Naive thymus-derived CD4-positive, alpha-beta T cell (primary cell): ENCODE measurements at regions not wholly inside any gene's neighbourhood (a gene's known extent, or its start where the extent isn't known, plus 50 kb on each side); places are given as distances from the start of the nearest gene placed in this dataset.

Source experiments
- ATAC-seq: fragments of 150-1000 bp; cut with Tn5 transposase; 2 replicates; pipeline ENCODE4 v1.10.0; 2021; ENCODE audit warnings: mild to moderate bottlenecking, moderate library complexity
- CTCF ChIA-PET: fragments of 350-600 bp; sonication (Branson Sonifier 250); formaldehyde crosslinking; loops from one replicate; lab custom pipeline; 2021; ENCODE audit warnings: antibody characterized with exemption; lab: Charles Lee
- POLR2A ChIA-PET: fragments of 350-600 bp; sonication (Branson Sonifier 250); formaldehyde crosslinking; loops from one replicate; lab custom pipeline; 2021; ENCODE audit warnings: antibody characterized with exemption, inconsistent platforms; lab: Charles Lee
- DNase-seq, 9 donors: peaks; one replicate each; pipeline versions ENCODE4 v3.0.0 to v3.0.0-alpha.2; 2020 to 2022; ENCODE audit warnings: mixed read lengths in 1 of 9
- H3K27ac ChIP-seq: one replicate; pipeline ENCODE4 v1.7.0; 2013; ENCODE audit warnings: mild to moderate bottlenecking, low read depth, low read length, moderate library complexity
- H3K27me3 ChIP-seq, 2 donors: one replicate each; pipeline ENCODE4 v1.7.0; 2013; ENCODE audit warnings: low read length in 2 of 2, mild to moderate bottlenecking in 2 of 2, moderate library complexity in 2 of 2; ENCODE audit not compliant: control insufficient read depth in 2 of 2, insufficient read depth in 2 of 2
- H3K36me3 ChIP-seq, 3 experiments: 1 replicate in 2 of 3; 2 replicates in 1 of 3; pipeline ENCODE4 v1.7.0; 2013; ENCODE audit warnings: low read length in 3 of 3, mild to moderate bottlenecking in 3 of 3, moderate library complexity in 1 of 3; ENCODE audit not compliant: insufficient read depth in 3 of 3, control insufficient read depth in 2 of 3
- H3K4me1 ChIP-seq, 2 donors: one replicate each; pipeline ENCODE4 v1.7.0; 2013; ENCODE audit warnings: low read length in 2 of 2, mild to moderate bottlenecking in 2 of 2, moderate library complexity in 1 of 2; ENCODE audit not compliant: control insufficient read depth in 2 of 2, insufficient read depth in 2 of 2
- H3K4me3 ChIP-seq: 2 replicates; pipeline ENCODE4 v1.7.0; 2013; ENCODE audit warnings: mild to moderate bottlenecking, low read length
- H3K9me3 ChIP-seq, 3 experiments: 1 replicate in 2 of 3; 2 replicates in 1 of 3; pipeline ENCODE4 v1.7.0; 2013; ENCODE audit warnings: low read length in 3 of 3; ENCODE audit not compliant: control insufficient read depth in 2 of 3
- H3K27ac Mint-ChIP-seq, 9 donors: one replicate each; pipeline ENCODE4 v1.8.0; 2020 to 2022; ENCODE audit warnings: mixed read lengths in 9 of 9, mild to moderate bottlenecking in 8 of 9, moderate library complexity in 5 of 9, inconsistent platforms in 2 of 9
- H3K27me3 Mint-ChIP-seq, 5 donors: one replicate each; pipeline ENCODE4 v1.8.0; 2021 to 2022; ENCODE audit warnings: mixed read lengths in 5 of 5, mild to moderate bottlenecking in 1 of 5
- H3K36me3 Mint-ChIP-seq, 5 donors: one replicate each; pipeline ENCODE4 v1.8.0; 2020 to 2022; ENCODE audit warnings: mixed read lengths in 5 of 5, mild to moderate bottlenecking in 3 of 5, inconsistent platforms in 1 of 5
- H3K4me1 Mint-ChIP-seq, 7 donors: one replicate each; pipeline ENCODE4 v1.8.0; 2020 to 2022; ENCODE audit warnings: mixed read lengths in 7 of 7, mild to moderate bottlenecking in 3 of 7, inconsistent platforms in 1 of 7
- H3K4me3 Mint-ChIP-seq, 10 donors: one replicate each; pipeline ENCODE4 v1.8.0; 2020 to 2022; ENCODE audit warnings: mild to moderate bottlenecking in 10 of 10, mixed read lengths in 10 of 10, moderate library complexity in 6 of 10, inconsistent platforms in 2 of 10
- H3K9me3 Mint-ChIP-seq, 11 donors: one replicate each; pipeline ENCODE4 v1.8.0; 2020 to 2022; ENCODE audit warnings: mixed read lengths in 11 of 11, mild to moderate bottlenecking in 4 of 11, inconsistent platforms in 1 of 11, moderate library complexity in 1 of 11
- intact Hi-C, 2 donors: fragments of 100-400 bp; cut with micrococcal nuclease; formaldehyde crosslinking; loops; one replicate each; pipeline ENCODE4 v1.15.1; 2023

- Histone ChIP-seq H3K4me3 (no peak overlapping the region), H3K27me3 (no peaks in the 10 kb centered on the region), H3K27ac (no peak overlapping the region), H3K4me1 (no peaks in the 10 kb centered on the region), H3K9me3 (no peaks in the 10 kb centered on the region), H3K36me3 (no peaks in the 10 kb centered on the region)
- CTCF ChIA-PET = no interaction called here
- POLR2A ChIA-PET = no interaction called here
- intact Hi-C loops = no loop called here
- DNase-seq = no peak
- no peaks in the 10 kb centered on the region for H3K4me1 Mint-ChIP-seq
- no peak for ATAC-seq
- H3K4me3 Mint-ChIP-seq = no peak overlapping the region
- H3K27ac Mint-ChIP-seq = no peak overlapping the region
- H3K36me3 Mint-ChIP-seq = no peaks in the 10 kb centered on the region
- peaks cover 0 to 2% (median 0%) of the 10 kb centered on the region in 11 donors for H3K9me3 Mint-ChIP-seq
- H3K27me3 Mint-ChIP-seq = peaks cover 0 to 18% (median 12%) of the 10 kb centered on the region in 5 donors
These were observed 82.9 kb upstream of the ALDH1B1 start for GRCh38 chr9:38309324-38310195.

GRCh38 chr9:38308136-38308535 lies 84.4 kb upstream of the ALDH1B1 start:
- no peak for ATAC-seq
- H3K27ac ChIP-seq = no peak overlapping the region
- Mint-ChIP-seq H3K27ac (no peak overlapping the region), H3K27me3 (peaks cover 0 to 8% (median 8%) of the 10 kb centered on the region in 5 donors), H3K36me3 (no peaks in the 10 kb centered on the region), H3K4me3 (no peak overlapping the region), H3K9me3 (peaks cover 0 to 4% (median 0%) of the 10 kb centered on the region in 11 donors), H3K4me1 (no peaks in the 10 kb centered on the region)
- CTCF ChIA-PET = no interaction called here
- POLR2A ChIA-PET = no interaction called here
- intact Hi-C loops = no loop called here
- H3K9me3 ChIP-seq = no peaks in the 10 kb centered on the region
- H3K36me3 ChIP-seq = no peaks in the 10 kb centered on the region
- DNase-seq = no peak
- H3K4me3 ChIP-seq = no peak overlapping the region
- H3K4me1 ChIP-seq = no peaks in the 10 kb centered on the region
- no peaks in the 10 kb centered on the region for H3K27me3 ChIP-seq

GRCh38 chr9:38306899-38307298 lies 85.6 kb upstream of the ALDH1B1 start:
- intact Hi-C loops = no loop called here
- H3K4me1 ChIP-seq = no peaks in the 10 kb centered on the region
- POLR2A ChIA-PET = no interaction called here

DNA sequence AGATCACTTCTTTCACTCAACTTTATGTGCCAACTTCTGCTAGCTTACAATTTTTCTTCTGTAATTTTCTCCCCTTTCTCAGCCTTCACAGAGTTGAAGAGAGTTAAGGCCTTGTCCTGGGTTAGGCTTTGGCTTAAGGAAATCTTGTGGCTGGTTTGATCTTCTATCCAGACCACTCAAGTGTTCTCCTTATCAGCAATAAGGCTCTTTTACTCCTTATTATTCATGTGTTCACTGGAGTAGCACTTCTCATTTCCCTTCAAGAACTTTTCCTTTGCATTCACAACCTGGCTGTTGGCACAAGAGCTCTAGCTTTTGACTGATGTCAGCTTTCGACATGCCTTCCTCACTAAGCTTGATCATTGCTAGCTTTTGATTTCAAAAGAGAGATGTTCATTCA lies 86.9 kb upstream of the ALDH1B1 start:
- no peak overlapping the region for H3K27ac Mint-ChIP-seq
- Histone ChIP-seq H3K9me3 (no peaks in the 10 kb centered on the region), H3K36me3 (no peaks in the 10 kb centered on the region), H3K27ac (no peak overlapping the region), H3K4me3 (no peak overlapping the region), H3K4me1 (no peaks in the 10 kb centered on the region), H3K27me3 (no peaks in the 10 kb centered on the region)
- no peaks in the 10 kb centered on the region for H3K4me1 Mint-ChIP-seq
- H3K9me3 Mint-ChIP-seq = peaks cover 0 to 3% (median 0%) of the 10 kb centered on the region in 11 donors
- DNase-seq = no peak
- H3K4me3 Mint-ChIP-seq = no peak overlapping the region
- ATAC-seq = no peak
- H3K36me3 Mint-ChIP-seq = peaks cover 0 to 3% (median 0%) of the 10 kb centered on the region in 5 donors
- ChIA-PET POLR2A (no interaction called here), CTCF (no interaction called here)
- H3K27me3 Mint-ChIP-seq = peaks cover 0 to 3% (median 0%) of the 10 kb centered on the region in 5 donors
- intact Hi-C loops = no loop called here

More at GRCh38 chr9:38306899-38307298, 85.6 kb upstream of the ALDH1B1 start:
- DNase-seq (no peak), ATAC-seq (no peak)
- CTCF ChIA-PET = no interaction called here
- no peaks in the 10 kb centered on the region for H3K9me3 ChIP-seq
- Mint-ChIP-seq H3K4me1 (no peaks in the 10 kb centered on the region), H3K27me3 (peaks cover 0 to 7% (median 3%) of the 10 kb centered on the region in 5 donors), H3K36me3 (peaks cover 0 to under 1% (median 0%) of the 10 kb centered on the region in 5 donors), H3K27ac (no peak overlapping the region), H3K4me3 (no peak overlapping the region), H3K9me3 (peaks cover 0 to 4% (median 0%) of the 10 kb centered on the region in 11 donors)
- H3K27ac ChIP-seq = no peak overlapping the region
- no peaks in the 10 kb centered on the region for H3K27me3 ChIP-seq
- no peaks in the 10 kb centered on the region for H3K36me3 ChIP-seq
- H3K4me3 ChIP-seq = no peak overlapping the region

- Histone ChIP-seq H3K27ac (no peak overlapping the region), H3K9me3 (no peaks in the 10 kb centered on the region), H3K4me3 (no peak overlapping the region), H3K4me1 (no peaks in the 10 kb centered on the region), H3K27me3 (no peaks in the 10 kb centered on the region), H3K36me3 (no peaks in the 10 kb centered on the region)
- POLR2A ChIA-PET = no interaction called here
- DNase-seq (no peak), ATAC-seq (no peak)
- Mint-ChIP-seq H3K27ac (no peak overlapping the region), H3K9me3 (peaks cover 0 to 3% (median 0%) of the 10 kb centered on the region in 11 donors), H3K4me1 (no peaks in the 10 kb centered on the region), H3K36me3 (peaks cover 0 to 3% (median 0%) of the 10 kb centered on the region in 5 donors), H3K27me3 (peaks cover 0 to 5% (median 0%) of the 10 kb centered on the region in 5 donors), H3K4me3 (no peak overlapping the region)
- CTCF ChIA-PET = no interaction called here
- intact Hi-C loops = no loop called here
These were observed 91.0 kb upstream of the ALDH1B1 start for GRCh38 chr9:38301376-38302106.

GRCh38 chr9:38299856-38300255 lies 92.6 kb upstream of the ALDH1B1 start:
- ATAC-seq (no peak), DNase-seq (no peak)
- Histone ChIP-seq H3K36me3 (no peaks in the 10 kb centered on the region), H3K27ac (no peak overlapping the region), H3K4me1 (no peaks in the 10 kb centered on the region), H3K27me3 (no peaks in the 10 kb centered on the region), H3K4me3 (no peak overlapping the region), H3K9me3 (no peaks in the 10 kb centered on the region)
- intact Hi-C loops = no loop called here
- Mint-ChIP-seq H3K27ac (no peak overlapping the region), H3K9me3 (peaks cover 0 to 2% (median 0%) of the 10 kb centered on the region in 11 donors), H3K36me3 (peaks cover 0 to 3% (median 0%) of the 10 kb centered on the region in 5 donors), H3K4me1 (no peaks in the 10 kb centered on the region), H3K4me3 (no peak overlapping the region), H3K27me3 (peaks cover 0 to 14% (median 0%) of the 10 kb centered on the region in 5 donors)
- CTCF ChIA-PET = no interaction called here
- POLR2A ChIA-PET = no interaction called here
